Kidney (tissue), 13 donors: ENCODE measurements at regions not wholly inside any gene's neighbourhood (a gene's known extent, or its start where the extent isn't known, plus 50 kb on each side); places are given as distances from the start of the nearest gene placed in this dataset.

Experiments
- DNase-seq, 5 donors: peaks; one replicate each; pipeline ENCODE4 v3.0.0-alpha.2; 2013 to 2020
- FAIRE-seq: peaks from 2 replicates; lab custom pipeline; 2012; peaks lifted over from hg19 to GRCh38; lab: Jason Lieb, UNC
- H3K27ac ChIP-seq, 2 donors: one replicate each; pipeline ENCODE4 v1.7.0; 2013; ENCODE audit warnings: low read depth in 2 of 2, low read length in 2 of 2, inconsistent platforms in 1 of 2
- H3K27me3 ChIP-seq: one replicate; pipeline ENCODE4 v1.7.1; 2013; ENCODE audit warnings: low read length, inconsistent platforms; ENCODE audit not compliant: control insufficient read depth, insufficient read depth
- H3K36me3 ChIP-seq, 3 donors: one replicate each; pipeline versions ENCODE4 v1.7.0 to v1.7.1; 2013; ENCODE audit warnings: low read length in 3 of 3, control low read depth in 1 of 3, inconsistent platforms in 1 of 3; ENCODE audit not compliant: insufficient read depth in 3 of 3, control insufficient read depth in 2 of 3
- H3K4me1 ChIP-seq, 3 donors: one replicate each; pipeline versions ENCODE4 v1.7.0 to v1.7.1; 2013; ENCODE audit warnings: low read length in 3 of 3, inconsistent platforms in 1 of 3, low read depth in 1 of 3; ENCODE audit not compliant: control insufficient read depth in 2 of 3, insufficient read depth in 2 of 3
- H3K4me3 ChIP-seq, 3 donors: one replicate each; pipeline versions ENCODE4 v1.7.0 to v1.8.1; 2013; ENCODE audit warnings: low read length in 3 of 3, control low read depth in 1 of 3, inconsistent platforms in 1 of 3
- H3K9ac ChIP-seq, 3 donors: one replicate each; pipeline versions ENCODE4 v1.7.0 to v1.7.1; 2013; ENCODE audit warnings: low read length in 3 of 3, control low read depth in 1 of 3, inconsistent platforms in 1 of 3
- H3K9me3 ChIP-seq, 3 donors: one replicate each; pipeline versions ENCODE4 v1.7.0 to v1.7.1; 2013; ENCODE audit warnings: low read length in 3 of 3, control low read depth in 1 of 3, inconsistent platforms in 1 of 3; ENCODE audit not compliant: control insufficient read depth in 2 of 3, insufficient read depth in 1 of 3
- CTCF ChIP-seq: IDR thresholded peaks from 3 replicates; pipeline ENCODE4 v1.5.1; 2012; ENCODE audit warnings: mild to moderate bottlenecking, moderate library complexity, borderline replicate concordance; ENCODE audit not compliant: insufficient read depth; ENCODE audit errors: extremely low read depth
- intact Hi-C: fragments of 100-400 bp; cut with DNase I; formaldehyde crosslinking; loops from one replicate; pipeline ENCODE4 v1.11.1; 2022
- donor health status: control.
- donor health status: control.
- donor health status: control.
- donor health status: control.
- donor health status: control.
- donor health status: DM: yes; HTN: yes; CAD: no.
- donor health status: Normal renal cell carcinoma (clear cell type).

GRCh38 chr3:165635791-165636683 lies 201.2 kb downstream of the BCHE start:
- no peak overlapping the region for H3K9ac ChIP-seq
- no peak for FAIRE-seq
- intact Hi-C loops, result no loop called here

GRCh38 chr3:165624761-165625160 lies 212.5 kb downstream of the BCHE start:
- DNase-seq (no peak), FAIRE-seq (no peak)
- H3K36me3 ChIP-seq, result no peaks in the 10 kb centered on the region
- no peak overlapping the region for H3K4me3 ChIP-seq
- peaks cover 0 to 28% (median 0%) of the 10 kb centered on the region in 3 donors for H3K9me3 ChIP-seq
- H3K27me3 ChIP-seq, result no peaks in the 10 kb centered on the region
- intact Hi-C loops, result no loop called here
- no peak overlapping the region for H3K9ac ChIP-seq
- no peaks in the 10 kb centered on the region for H3K4me1 ChIP-seq
- no peak for TF ChIP-seq CTCF
- H3K27ac ChIP-seq, result no peak overlapping the region

More at GRCh38 chr3:165635791-165636683, 201.2 kb downstream of the BCHE start:
- Histone ChIP-seq H3K27ac (peak overlapping the region in 1 of 2 donors; percentile 21), H3K27me3 (no peaks in the 10 kb centered on the region), H3K4me1 (no peaks in the 10 kb centered on the region), H3K9me3 (no peaks in the 10 kb centered on the region), H3K36me3 (no peaks in the 10 kb centered on the region), H3K4me3 (peak overlapping the region in 2 of 3 donors; percentile 13 to 23)
- no peak for TF ChIP-seq CTCF
- peak in 2 of 5 donors; percentile 16 to 29 for DNase-seq

GRCh38 chr3:165622356-165622755 lies 214.9 kb downstream of the BCHE start:
- Histone ChIP-seq H3K4me3 (no peak overlapping the region), H3K27me3 (no peaks in the 10 kb centered on the region), H3K27ac (no peak overlapping the region), H3K4me1 (no peaks in the 10 kb centered on the region), H3K9ac (no peak overlapping the region), H3K36me3 (no peaks in the 10 kb centered on the region), H3K9me3 (peaks cover 0 to 28% (median 0%) of the 10 kb centered on the region in 3 donors)
- no peak for TF ChIP-seq CTCF
- DNase-seq, result no peak
- no peak for FAIRE-seq
- intact Hi-C loops, result no loop called here
